IPS-NIHi11 (cell line): ENCODE measurements at regions not wholly inside any gene's neighbourhood (a gene's known extent, or its start where the extent isn't known, plus 50 kb on each side); places are given as distances from the start of the nearest gene placed in this dataset.

Experiments used
- DNase-seq: peaks from one replicate; pipeline ENCODE4 v3.0.0; 2012; ENCODE audit warnings: mixed read lengths, low spot score

GRCh38 chr18:79609841-79610281 lies 69.7 kb upstream of the CTDP1 start:
- DNase-seq = no peak

GRCh38 chr18:79610461-79611039 lies 69.1 kb upstream of the CTDP1 start:
- no peak for DNase-seq

DNA sequence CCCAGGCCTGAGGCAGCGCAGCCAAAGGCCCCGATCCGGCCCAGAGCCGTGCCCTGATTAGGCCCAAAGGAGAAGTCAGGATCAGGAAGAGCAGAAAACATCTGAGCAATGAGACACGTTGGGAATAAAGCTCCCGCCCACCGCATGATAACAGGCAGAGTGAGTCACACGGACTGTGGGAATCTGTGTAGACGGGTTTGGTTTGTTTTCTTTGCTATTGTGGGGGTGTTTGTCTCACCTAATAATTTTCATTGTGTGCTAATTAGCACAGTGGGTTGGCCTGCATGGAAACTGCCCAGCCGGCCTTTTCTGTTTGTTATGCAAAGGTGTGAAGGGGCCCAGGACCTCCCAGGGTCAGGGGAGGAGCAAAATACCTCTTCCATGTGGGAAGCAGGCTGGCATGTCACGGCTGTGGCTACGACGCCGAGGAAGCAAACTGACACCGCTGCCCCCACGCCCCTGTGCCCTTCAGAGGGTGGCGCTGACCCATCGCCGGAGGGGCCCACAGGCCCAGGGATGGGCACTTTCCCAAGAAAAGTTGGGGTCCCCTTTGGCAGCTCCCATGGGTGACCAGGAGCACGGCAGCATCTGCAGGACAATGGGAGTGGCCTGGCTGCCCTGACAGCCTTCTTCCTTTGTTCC lies 68.4 kb upstream of the CTDP1 start:
- DNase-seq = no peak

GRCh38 chr18:79612291-79613108 lies 67.1 kb upstream of the CTDP1 start:
- no peak for DNase-seq

GRCh38 chr18:79613186-79613931 lies 66.2 kb upstream of the CTDP1 start:
- no peak for DNase-seq

GRCh38 chr18:79614211-79614955 lies 65.2 kb upstream of the CTDP1 start:
- no peak for DNase-seq

DNA sequence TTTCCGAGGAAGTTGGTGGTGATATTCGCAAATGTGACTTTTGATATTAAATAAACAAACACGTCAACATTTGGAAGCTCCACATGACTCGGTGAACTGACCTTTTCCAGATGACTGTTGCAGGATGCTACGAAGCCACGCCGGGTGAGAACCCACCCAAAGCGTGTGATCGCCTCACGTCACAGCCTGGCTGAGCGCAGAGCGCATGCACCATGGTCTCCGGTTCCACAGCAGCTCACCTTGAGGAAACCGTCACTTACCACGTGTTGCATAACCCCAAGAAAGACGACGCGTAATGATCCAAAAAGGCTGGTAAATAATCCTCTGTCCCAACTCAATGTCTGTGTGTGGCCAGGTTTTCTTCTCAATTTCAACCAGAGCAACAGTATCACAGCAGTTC lies 64.5 kb upstream of the CTDP1 start:
- no peak for DNase-seq

DNA sequence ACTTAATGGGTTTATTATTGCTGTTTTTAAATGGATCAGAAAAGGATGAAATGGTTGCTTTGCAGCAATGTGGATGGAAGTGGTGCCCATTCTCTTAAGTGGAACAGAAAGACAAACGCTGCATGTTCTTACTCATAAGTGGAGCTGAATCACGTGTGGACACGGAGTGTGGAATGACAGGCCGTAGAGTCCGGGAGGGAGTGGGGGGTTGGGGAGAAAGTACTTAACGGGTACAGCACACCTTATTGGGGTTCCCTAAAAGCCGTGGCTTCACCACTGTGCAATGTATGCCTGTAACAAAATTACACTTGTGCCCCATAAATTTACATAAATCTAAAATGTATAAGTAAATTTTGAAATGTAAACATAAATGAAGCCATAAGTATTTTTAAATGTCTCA lies 64.0 kb upstream of the CTDP1 start:
- DNase-seq = no peak

- no peak for DNase-seq
Measured at GRCh38 chr18:79616651-79617510, 62.7 kb upstream of the CTDP1 start.

DNA sequence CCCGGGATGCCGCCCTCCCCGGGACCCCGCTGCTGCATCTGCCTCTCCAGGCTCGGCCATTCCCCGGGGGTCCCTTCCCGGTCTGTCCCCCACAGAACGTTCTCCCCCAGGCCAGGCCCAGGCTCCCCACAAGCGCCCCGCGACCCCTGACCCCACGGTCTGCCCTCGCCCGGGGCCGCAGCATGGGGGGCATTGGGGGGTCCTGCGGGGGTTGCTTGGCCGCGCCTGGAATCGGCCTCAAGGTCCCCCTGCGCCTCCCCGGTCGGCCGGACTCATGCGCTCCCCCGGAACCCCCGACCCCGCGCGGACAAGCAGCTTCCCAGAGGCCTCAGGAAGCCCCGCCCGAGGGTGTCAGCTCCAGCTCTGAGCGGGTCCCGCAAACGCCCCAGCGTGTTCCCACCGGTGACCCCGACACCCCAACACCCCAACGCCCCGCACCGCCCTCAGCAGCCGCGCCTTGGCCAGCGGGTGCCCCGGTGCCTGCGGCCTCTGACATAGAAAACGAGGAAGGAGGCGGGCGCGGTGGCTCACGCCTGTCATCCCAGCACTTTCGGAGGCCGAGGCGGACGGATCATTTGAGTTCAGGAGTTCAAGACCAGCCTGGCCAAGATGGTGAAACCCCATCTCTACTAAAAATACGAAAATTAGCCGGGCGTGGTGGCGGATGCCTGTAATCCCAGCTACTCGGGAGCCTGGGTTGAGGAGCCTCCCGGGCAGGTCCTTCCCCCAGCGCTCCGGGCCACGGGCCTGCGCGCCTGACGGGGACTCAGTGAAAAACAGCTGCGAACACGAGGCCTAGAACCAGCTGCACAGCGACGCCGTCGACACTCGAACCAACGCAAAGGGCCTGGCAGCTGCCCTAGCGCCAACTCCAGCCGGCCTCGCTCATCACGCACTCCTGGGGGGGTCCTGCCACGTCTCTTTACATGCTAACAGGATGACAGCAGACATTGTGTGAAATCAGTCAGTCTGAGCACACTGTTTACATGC lies 61.8 kb upstream of the CTDP1 start:
- no peak for DNase-seq

- no peak for DNase-seq
Measured at GRCh38 chr18:79620576-79621165, 58.9 kb upstream of the CTDP1 start.

- DNase-seq = no peak
Measured at GRCh38 chr18:79621501-79621900, 58.1 kb upstream of the CTDP1 start.

- no peak for DNase-seq
Measured at GRCh38 chr18:79622004-79622403, 57.6 kb upstream of the CTDP1 start.

GRCh38 chr18:79624356-79625170 lies 55.0 kb upstream of the CTDP1 start:
- no peak for DNase-seq

GRCh38 chr18:79625195-79625923 lies 54.2 kb upstream of the CTDP1 start:
- no peak for DNase-seq

DNA sequence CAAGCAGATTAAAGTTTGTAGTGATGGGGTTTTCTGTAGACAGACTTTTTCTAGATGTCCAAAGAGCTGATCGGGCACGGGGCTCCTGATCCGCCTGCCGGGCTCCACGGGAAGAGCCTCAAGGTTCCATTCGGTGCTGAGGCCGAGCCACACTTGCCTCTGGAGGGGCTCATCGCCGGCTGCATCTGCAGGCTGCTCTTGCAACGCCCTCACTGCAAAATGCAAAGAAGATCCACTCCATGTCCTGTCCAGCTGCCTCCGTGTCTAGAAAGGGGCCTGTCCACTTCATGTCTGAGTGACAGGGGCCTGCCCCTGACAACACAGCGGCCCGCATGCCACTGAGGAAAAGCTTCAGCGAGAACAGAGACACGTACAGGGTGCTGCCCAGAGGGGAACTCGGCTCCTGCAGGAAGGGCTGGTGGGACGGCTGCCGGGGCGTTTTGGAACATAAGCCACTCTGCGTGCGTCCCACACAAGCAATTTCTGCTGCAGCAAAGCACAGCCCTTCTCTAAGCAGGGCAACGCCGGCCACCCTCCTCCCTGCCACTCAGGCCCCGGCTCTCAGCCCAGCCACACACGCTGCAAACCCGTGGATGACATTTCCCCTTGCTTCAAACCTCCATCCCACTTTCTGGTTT lies 53.6 kb upstream of the CTDP1 start:
- no peak for DNase-seq
